NCI-H1105 (cell line): ENCODE measurements at regions not wholly inside any gene's neighbourhood (a gene's known extent, or its start where the extent isn't known, plus 50 kb on each side); places are given as distances from the start of the nearest gene placed in this dataset.

Source experiments
- DNase-seq: peaks from one replicate; lab custom pipeline; 2025; lab: John Stamatoyannopoulos, UW

GRCh38 chr1:30638086-30638485 is 85.3 kb downstream of the MATN1 start:
- no peak for DNase-seq

GRCh38 chr1:30637183-30637980 is 86.0 kb downstream of the MATN1 start:
- DNase-seq, result peak; percentile 81

GRCh38 chr1:30636621-30637020 is 86.8 kb downstream of the MATN1 start:
- DNase-seq, result no peak

- DNase-seq, result no peak
These were observed 87.9 kb downstream of the MATN1 start for GRCh38 chr1:30635391-30635975.

- no peak for DNase-seq
These were observed 88.9 kb downstream of the MATN1 start for GRCh38 chr1:30634507-30634906.

- DNase-seq, result no peak
These were observed 90.1 kb downstream of the MATN1 start for GRCh38 chr1:30633294-30633693.

GRCh38 chr1:30632481-30632880 is 90.9 kb downstream of the MATN1 start:
- DNase-seq, result no peak

GRCh38 chr1:30631700-30632099 is 91.7 kb downstream of the MATN1 start:
- no peak for DNase-seq

GRCh38 chr1:30629501-30629900 is 93.9 kb downstream of the MATN1 start:
- DNase-seq, result no peak

GRCh38 chr1:30627994-30628393 is 95.4 kb downstream of the MATN1 start:
- DNase-seq, result no peak

- DNase-seq, result no peak
These were observed 96.2 kb downstream of the MATN1 start for GRCh38 chr1:30627206-30627605.

GRCh38 chr1:30623431-30623830 is 100.0 kb downstream of the MATN1 start:
- no peak for DNase-seq

GRCh38 chr1:30619619-30620018 is 103.8 kb downstream of the MATN1 start:
- no peak for DNase-seq

- no peak for DNase-seq
These were observed 105.0 kb downstream of the MATN1 start for GRCh38 chr1:30618335-30618747.

GRCh38 chr1:30616759-30617158 is 106.6 kb downstream of the MATN1 start:
- no peak for DNase-seq

GRCh38 chr1:30615816-30616590 is 107.4 kb downstream of the MATN1 start:
- DNase-seq, result no peak

GRCh38 chr1:30615076-30615795 is 108.1 kb downstream of the MATN1 start:
- no peak for DNase-seq

GRCh38 chr1:30613188-30613587 is 110.2 kb downstream of the MATN1 start:
- DNase-seq, result no peak

- peak; percentile 31 for DNase-seq
These were observed 110.8 kb downstream of the MATN1 start for GRCh38 chr1:30612536-30613065.

- no peak for DNase-seq
These were observed 111.6 kb downstream of the MATN1 start for GRCh38 chr1:30611741-30612309.

GRCh38 chr1:30610917-30611316 is 112.5 kb downstream of the MATN1 start:
- no peak for DNase-seq

GRCh38 chr1:30609999-30610345 is 113.4 kb downstream of the MATN1 start:
- no peak for DNase-seq
